WI38 (cell line): ENCODE measurements at regions not wholly inside any gene's neighbourhood (a gene's known extent, or its start where the extent isn't known, plus 50 kb on each side); places are given as distances from the start of the nearest gene placed in this dataset.
"Not testable (repeated sequence)": the region's sequence is repeated elsewhere in the genome, so short reads cannot be mapped to it uniquely, and the experiment has no call there.

Experiments
- H3K4me3 ChIP-seq: 2 replicates; pipeline ENCODE4 v1.5.1; 2011; ENCODE audit warnings: low read depth, mild to moderate bottlenecking, control low read depth, low read length
- TF ChIP-seq, protein P1 (sequence below): IDR thresholded peaks from 2 replicates; pipeline ENCODE4 v1.5.1; 2012; ENCODE audit warnings: low read depth, mild to moderate bottlenecking, control low read depth, low read length

DNA sequence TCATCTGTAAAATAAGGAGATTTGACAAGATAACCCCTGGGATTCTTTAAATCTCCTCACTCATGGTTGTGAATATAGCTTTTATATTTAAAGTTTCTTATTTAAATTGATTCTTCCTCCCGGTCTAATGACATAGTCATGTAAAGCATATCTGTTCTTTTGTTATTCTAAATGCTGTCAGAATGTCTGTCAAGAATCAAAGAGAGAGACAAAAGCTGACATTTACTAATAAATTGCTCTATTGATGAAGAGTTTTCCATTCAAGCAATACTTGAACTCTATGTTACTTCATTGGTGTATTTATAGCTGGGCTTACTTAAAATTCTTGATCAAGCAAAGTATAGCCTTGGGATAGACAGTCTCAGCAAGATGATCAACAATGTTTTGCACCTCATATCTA, 865.8 kb downstream of the TBC1D32 start:
- no peak overlapping the region for H3K4me3 ChIP-seq
- TF ChIP-seq, protein P1, sequence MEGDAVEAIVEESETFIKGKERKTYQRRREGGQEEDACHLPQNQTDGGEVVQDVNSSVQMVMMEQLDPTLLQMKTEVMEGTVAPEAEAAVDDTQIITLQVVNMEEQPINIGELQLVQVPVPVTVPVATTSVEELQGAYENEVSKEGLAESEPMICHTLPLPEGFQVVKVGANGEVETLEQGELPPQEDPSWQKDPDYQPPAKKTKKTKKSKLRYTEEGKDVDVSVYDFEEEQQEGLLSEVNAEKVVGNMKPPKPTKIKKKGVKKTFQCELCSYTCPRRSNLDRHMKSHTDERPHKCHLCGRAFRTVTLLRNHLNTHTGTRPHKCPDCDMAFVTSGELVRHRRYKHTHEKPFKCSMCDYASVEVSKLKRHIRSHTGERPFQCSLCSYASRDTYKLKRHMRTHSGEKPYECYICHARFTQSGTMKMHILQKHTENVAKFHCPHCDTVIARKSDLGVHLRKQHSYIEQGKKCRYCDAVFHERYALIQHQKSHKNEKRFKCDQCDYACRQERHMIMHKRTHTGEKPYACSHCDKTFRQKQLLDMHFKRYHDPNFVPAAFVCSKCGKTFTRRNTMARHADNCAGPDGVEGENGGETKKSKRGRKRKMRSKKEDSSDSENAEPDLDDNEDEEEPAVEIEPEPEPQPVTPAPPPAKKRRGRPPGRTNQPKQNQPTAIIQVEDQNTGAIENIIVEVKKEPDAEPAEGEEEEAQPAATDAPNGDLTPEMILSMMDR, result no peak

DNA sequence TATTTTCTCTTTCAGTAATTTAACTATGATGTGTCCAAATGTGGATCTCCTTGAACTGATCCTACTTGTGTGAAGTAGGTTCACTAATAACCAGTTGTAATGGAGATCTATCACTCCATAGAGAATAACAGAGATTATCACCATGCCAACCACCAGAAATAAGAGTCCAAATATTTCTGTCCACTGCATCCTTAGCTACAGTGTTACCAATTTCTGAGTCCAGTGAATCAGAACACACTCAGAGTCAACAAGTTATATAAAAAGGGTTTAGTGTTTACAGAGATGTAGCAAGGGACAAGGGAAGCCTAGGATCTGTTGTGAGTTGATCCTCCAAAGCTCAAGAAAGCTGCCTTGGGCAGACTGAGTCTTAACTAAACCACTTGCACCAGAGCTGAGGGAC, 882.8 kb downstream of the TBC1D32 start:
- TF ChIP-seq, protein P1, result no peak
- no peak overlapping the region for H3K4me3 ChIP-seq

GRCh38 chr6:120447605-120448004, 886.7 kb downstream of the TBC1D32 start:
- TF ChIP-seq, protein P1, result no peak
- no peak overlapping the region for H3K4me3 ChIP-seq

DNA sequence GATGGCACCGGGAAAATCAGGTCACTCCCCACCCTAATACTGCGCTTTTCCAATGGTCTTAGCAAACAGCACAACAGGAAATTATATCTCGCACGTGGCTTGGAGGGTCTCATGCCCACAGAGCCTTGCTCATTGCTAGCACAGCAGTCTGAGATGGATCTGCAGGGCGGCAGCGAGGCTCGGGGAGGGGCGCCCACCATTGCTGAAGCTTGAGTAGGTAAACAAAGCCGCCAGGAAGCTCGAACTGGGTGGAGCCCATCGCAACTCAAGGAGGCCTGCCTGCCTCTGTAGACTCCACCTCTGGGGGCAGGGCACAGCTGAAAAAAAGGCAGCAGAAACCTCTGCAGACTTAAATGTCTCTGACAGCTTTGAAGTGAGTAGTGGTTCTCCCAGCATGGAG, 901.4 kb downstream of the TBC1D32 start:
- H3K4me3 ChIP-seq, result not testable (repeated sequence)

GRCh38 chr6:120431841-120432240, 902.4 kb downstream of the TBC1D32 start:
- TF ChIP-seq, protein P1, result no peak
- H3K4me3 ChIP-seq, result no peak overlapping the region

DNA sequence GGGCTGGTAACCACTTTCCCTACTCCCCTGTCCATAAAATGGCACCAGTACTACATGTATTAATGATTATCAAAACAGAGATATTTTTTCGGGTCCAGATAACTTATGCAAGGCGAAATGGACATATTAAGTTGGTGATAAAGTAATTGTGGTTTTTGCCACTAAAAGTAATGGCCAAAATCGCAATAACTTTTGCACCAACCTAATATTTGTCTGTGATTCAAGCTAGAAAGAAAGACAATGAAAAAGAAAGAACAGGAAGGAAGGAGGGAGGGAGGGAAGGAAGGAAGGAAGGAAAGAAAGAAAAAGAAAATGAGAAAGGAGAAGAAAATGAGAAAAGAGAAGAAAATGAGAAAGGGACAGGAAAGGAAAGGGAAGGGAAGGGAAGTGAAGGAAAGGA, 922.9 kb downstream of the TBC1D32 start:
- TF ChIP-seq, protein P1, result no peak
- no peak overlapping the region for H3K4me3 ChIP-seq

GRCh38 chr6:120410586-120410985, 923.7 kb downstream of the TBC1D32 start:
- TF ChIP-seq, protein P1, result no peak

DNA sequence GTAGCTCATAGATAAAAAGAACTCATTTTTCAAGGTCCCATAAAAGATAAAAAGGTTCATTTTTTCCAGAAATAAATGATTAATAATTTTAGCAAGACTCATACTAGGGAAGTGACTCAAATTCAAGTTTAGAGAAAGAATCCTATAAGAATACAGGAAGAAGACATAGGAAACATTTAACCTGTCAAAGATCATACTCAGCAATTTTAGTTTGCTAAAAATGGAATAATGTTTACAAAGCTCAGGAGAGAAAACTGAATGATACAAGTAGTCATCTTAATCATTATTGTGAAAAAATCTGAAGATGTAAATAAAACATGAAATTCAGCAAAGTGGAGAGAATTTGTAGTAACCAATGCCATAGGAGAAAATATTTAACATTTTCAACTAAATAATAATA, 926.6 kb downstream of the TBC1D32 start:
- TF ChIP-seq, protein P1, result no peak
- H3K4me3 ChIP-seq, result no peak overlapping the region

More at GRCh38 chr6:120410586-120410985, 923.7 kb downstream of the TBC1D32 start:
- H3K4me3 ChIP-seq, result no peak overlapping the region
